ENCODE measurements at regions not wholly inside any gene's neighbourhood (a gene's known extent, or its start where the extent isn't known, plus 50 kb on each side); places are given as distances from the start of the nearest gene placed in this dataset.

DNA sequence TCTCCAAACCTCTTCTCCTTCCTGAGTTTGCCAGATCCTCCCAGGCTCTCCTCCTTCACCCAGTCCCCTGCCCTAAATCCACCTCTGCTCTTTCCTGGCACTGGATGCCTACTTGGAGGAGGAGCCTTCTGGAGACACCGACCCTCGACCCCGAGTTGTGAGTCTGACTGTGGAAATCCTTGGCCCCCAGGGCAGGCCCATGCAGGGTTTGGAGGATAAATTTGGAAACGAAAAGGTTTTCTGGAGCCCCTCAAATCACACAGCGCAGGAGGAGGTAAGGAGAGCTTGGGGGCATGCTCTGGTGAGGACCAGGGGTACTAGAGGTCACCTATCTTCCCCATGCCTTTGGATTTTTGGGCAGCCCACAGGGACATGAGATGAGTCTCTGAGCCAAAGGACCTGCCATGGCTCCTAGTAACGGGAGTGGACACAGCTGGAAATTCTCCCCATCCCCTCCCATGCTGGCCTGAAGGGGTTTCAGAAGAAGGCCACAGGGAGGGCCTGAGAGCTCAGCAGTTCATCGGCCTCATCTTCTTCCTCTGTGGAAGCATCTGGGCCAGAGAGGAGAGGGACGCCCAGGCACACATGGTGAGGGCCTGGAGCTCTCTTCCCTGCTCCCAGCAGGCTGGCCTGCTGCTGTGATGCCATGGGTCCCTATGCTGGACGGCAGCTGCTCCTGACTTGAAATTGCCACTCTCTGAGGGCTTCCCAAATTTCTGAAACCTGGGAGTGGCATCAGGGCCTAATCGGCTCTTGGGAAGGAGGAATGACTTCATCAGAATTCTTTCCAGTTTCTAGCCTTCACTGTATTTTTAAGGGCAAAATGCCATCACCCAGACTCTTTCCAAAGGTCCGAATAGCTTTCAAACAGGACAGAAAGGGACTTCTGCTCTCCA is 68.6 kb upstream of the ITGA11 start:
- no peak for DNase-seq (ENCODE audit: low read depth in 2 of 2)

GRCh38 chr15:68501259-68501591 is 69.3 kb upstream of the ITGA11 start:
- no peak for DNase-seq (ENCODE audit: low read depth in 2 of 2)

DNA sequence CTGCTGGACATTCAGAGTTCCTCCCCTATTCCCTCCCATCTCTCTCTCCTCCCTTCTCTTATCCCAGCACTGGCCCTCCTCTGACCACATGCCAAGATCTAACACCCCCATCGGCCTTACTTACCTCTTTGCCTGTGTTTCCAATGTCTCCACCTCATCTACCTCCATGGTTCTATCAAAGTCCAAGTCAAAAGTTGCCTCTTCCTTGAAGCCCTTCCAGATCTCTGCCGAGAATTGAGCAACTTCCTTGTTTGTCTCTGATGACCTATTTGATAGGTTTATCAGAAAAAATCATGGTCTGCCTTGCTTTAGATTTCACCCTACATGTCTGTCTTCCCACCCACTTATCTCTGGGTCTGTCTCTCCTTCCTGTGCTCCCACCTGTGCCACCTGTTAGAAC is 69.7 kb upstream of the ITGA11 start:
- DNase-seq (ENCODE audit: low read depth in 2 of 2) = no peak

- no peak for DNase-seq (ENCODE audit: low read depth in 2 of 2)
These were observed 70.5 kb upstream of the ITGA11 start for GRCh38 chr15:68502398-68502901.

DNA sequence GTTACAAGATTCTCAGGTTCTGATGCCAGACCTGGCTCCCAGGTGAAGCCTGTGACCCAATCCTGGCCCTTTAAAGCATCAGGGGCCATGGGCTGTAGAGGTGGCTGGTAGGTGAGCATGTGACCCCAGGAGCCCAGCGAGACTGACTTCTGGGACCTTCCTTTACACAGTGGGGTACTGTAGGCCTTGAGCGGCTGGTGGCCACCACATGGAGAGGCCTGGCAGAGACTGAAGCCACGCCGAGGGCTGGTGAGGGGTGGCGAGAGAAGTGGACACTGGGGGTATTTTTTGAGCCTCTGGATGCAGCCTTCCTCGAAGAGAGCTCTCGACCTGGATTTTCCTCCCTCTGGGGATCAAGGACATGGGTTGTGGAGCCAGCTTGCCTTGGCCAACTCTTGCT is 71.2 kb upstream of the ITGA11 start:
- no peak for DNase-seq (ENCODE audit: low read depth in 2 of 2)

- no peak for DNase-seq (ENCODE audit: low read depth in 2 of 2)
These were observed 72.1 kb upstream of the ITGA11 start for GRCh38 chr15:68503791-68504680.

- no peak for DNase-seq (ENCODE audit: low read depth in 2 of 2)
These were observed 72.8 kb upstream of the ITGA11 start for GRCh38 chr15:68504681-68505170.

- no peak for DNase-seq (ENCODE audit: low read depth in 2 of 2)
These were observed 72.7 kb upstream of the CORO2B start for GRCh38 chr15:68506071-68506470.

GRCh38 chr15:68507447-68507846 is 71.3 kb upstream of the CORO2B start:
- DNase-seq (ENCODE audit: low read depth in 2 of 2) = no peak

DNA sequence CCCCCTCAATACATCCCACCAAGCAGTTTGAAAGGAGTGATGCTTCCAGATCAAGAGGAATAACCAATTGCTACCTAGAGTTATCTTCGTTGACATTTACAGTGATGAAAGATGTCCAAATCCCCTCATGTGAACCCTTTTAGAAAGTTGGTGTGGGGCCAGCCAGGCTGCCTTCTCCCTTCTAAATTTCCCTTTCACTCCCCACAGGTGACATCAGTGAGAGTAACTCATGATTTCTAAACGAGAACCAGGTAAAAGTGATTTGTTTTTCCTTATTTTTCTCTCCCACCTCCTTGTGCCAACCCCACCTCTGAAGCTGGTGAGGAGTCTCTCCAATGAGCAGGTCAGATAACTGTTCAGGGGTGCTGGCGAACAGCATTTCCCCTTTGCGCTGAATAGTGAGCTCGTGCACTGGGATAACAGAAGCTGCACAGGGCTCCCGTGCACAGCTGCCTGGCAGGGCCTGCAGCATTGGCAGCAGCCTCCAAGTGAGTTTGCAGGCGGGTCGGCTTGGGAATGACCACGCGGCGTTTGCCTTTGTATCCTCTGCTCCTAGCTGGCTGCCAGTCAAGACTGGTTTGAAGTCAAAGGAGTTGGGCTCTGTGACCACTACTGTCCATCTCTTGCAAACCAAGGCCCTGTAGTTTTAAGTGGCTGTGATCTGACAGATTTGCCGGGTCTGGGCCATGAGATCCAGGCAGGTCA is 70.2 kb upstream of the CORO2B start:
- no peak for DNase-seq (ENCODE audit: low read depth in 2 of 2)

DNA sequence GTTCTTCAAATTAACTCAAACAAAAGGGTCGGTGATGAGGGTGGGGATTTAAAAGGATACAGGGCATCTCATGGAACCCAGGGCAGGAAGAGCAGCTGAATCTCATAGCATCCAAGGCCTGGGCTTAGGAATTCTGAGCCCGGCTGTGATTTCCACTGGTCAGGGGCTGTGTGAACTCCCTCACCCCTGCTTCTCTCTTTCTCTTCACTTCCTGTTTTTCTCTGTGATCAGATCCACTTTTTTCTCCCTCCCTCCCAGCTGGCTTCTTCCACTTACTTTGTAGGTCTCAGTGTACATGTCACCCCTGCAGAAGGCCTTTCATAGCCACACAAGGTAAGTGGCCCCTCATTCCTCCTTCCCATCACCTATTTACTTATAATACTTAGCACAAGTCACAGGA is 68.2 kb upstream of the CORO2B start:
- DNase-seq (ENCODE audit: low read depth in 2 of 2) = no peak

GRCh38 chr15:68511073-68511991 is 67.5 kb upstream of the CORO2B start:
- peak in 1 of 2 experiments; percentile 61 for DNase-seq (ENCODE audit: low read depth in 2 of 2)

DNA sequence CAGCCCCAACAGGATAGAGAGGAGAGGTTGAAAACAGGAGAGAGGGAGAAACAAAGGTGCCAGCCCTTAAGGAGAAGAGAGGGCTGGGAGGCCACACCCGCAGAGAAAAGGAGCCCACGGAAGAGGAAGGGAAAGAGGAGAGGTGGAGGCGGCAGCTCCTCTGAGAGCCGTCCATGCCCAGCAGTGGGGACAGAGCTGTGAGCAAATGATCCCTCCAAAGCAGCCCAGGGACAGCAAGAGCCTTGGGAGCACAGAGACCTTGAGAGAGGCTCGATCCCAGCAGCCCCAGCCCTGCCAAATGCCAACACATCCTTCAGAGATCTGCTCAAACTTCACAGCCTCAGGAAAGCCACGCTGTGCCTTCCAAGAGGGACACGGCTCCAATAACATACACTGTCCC is 66.7 kb upstream of the CORO2B start:
- DNase-seq (ENCODE audit: low read depth in 2 of 2) = no peak

DNA sequence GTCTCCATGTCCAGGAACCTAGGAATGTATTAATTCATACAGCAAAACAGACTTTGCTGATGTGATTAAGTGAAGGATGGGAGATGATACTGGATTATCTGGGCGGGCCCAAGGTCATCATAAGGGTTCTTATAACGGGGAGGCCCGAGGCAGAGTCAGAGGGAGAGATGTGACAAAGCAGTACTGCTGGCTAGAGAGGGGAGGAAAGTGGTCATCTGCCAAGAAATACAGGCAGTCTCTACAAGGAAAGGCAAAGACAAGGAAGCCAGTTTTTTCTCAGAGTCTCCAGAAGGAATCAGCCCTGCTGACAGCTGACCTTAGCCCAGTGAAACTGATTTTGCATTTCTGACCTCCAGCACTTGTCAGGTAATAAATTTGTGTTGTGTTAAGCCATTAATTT is 66.2 kb upstream of the CORO2B start:
- DNase-seq (ENCODE audit: low read depth in 2 of 2) = no peak

DNA sequence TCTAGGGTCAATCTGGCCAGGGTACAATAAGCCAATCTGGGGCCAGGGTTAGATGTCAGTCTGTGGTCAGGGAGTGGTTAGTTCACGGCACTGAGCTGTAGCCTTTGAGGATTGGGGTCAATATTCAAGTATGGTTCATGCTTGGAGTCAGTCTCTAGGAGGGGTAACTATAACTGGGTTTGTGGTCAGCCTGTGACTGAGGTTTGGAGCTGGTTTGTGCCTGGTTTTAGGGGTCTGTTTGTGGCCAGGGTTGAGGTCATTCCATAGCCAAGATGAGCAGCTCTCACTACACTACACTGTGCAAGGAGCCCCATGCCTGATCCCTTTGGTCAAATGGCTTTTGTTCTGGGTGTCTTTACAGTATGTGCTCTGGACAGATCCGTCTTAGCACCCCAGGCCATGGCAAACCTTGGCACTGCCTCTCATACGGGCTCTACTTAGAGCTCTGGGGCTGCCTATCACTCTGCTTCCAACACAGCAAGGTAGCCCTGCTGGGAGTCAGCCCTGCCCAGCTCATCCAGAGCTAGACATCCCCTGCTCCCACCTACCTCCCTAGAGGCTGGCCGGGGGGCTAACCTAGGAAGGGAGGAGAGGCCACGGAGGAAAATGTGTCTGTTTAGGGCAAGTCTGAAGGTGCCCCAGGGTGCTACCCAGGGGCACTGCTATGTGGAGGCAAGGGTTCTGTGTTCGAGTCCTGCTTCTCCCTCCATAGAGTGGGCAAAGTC is 63.3 kb upstream of the CORO2B start:
- DNase-seq (ENCODE audit: low read depth in 2 of 2) = no peak

GRCh38 chr15:68517285-68517761 is 61.5 kb upstream of the CORO2B start:
- DNase-seq (ENCODE audit: low read depth in 2 of 2) = no peak

- DNase-seq (ENCODE audit: low read depth in 2 of 2) = no peak
These were observed 60.7 kb upstream of the CORO2B start for GRCh38 chr15:68518046-68518445.

DNA sequence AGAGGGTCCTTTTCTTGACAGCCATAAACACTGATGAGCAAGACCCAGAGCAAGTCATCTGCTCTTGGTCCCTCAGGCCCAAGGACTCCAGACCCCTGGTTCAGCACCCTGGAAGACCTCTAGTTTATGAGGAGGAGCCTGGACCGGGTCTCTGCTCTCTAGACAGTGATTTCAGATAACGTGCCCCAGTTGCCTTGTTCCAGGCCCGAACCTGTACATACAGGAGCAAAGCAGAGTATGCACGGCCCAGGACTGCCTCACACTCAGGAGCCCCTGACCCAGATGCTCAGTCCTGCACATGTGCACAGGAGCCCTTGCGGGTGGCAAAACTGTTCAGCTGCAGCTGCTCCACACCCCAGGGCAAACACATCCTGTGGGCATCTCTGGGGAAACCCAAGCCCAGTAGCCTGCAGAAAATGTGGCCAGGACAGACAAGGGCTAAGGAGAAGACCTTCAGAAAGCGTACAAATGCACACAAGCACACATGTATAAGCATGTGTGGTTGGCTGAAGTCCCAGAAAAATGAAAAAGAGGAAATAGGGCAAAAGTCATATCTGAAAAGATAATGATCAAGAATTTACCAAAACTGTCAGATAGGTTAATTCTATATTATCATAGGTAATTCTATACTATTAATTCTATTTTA is 59.9 kb upstream of the CORO2B start:
- DNase-seq (ENCODE audit: low read depth in 2 of 2) = no peak

- peak; percentile 95 for DNase-seq (ENCODE audit: low read depth in 2 of 2)
These were observed 53.8 kb upstream of the CORO2B start for GRCh38 chr15:68524753-68525584.
